HCT116 (cell line): ENCODE measurements at regions not wholly inside any gene's neighbourhood (a gene's known extent, or its start where the extent isn't known, plus 50 kb on each side); places are given as distances from the start of the nearest gene placed in this dataset.

ENCODE experiments used
- ATAC-seq: fragments of 200-7000 bp; cut with Tn5 transposase; 2 replicates; pipeline ENCODE4 v1.9.1; 2020; ENCODE audit warnings: mild to moderate bottlenecking, moderate library complexity
- BruUV-seq: library from RNA; stranded (reverse); fragments of 400-500 nt; replicated peaks from 2 replicates; lab custom pipeline; 2021; lab: Mats Ljungman, UMichigan
- CTCF ChIA-PET: fragments of 300-600 bp; sonication (Branson Sonifier 250); formaldehyde crosslinking; loops from one replicate; lab custom pipeline; 2021; ENCODE audit warnings: antibody characterized with exemption; lab: Charles Lee
- POLR2A ChIA-PET: fragments of 300-600, 350-600 bp; sonication (Branson Sonifier 250); formaldehyde crosslinking; loops from one replicate; lab custom pipeline; 2021; ENCODE audit warnings: antibody characterized with exemption; lab: Charles Lee
- RAD21 ChIA-PET, 2 experiments: fragments of 300-600 bp; sonication (Branson Sonifier 250); formaldehyde crosslinking; loops; one replicate each; lab custom pipeline; 2023; ENCODE audit warnings: low total read pairs in 2 of 2; ENCODE audit not compliant: uncharacterized antibody in 2 of 2, unreplicated experiment in 2 of 2, low non-redundant PET in 1 of 2; lab: Charles Lee
- DNase-seq: peaks from one replicate; pipeline ENCODE4 v3.0.0-alpha.2; 2010; ENCODE audit warnings: low read depth, low spot score
- H2AFZ ChIP-seq: fragments of 200-600 bp; shearing (Covaris generic), sonication (generic); 2 replicates; pipeline ENCODE4 v1.6.1; 2017; ENCODE audit warnings: low read depth, mixed run types, mixed read lengths, antibody characterized with exemption, low read length; ENCODE audit not compliant: poor library complexity, severe bottlenecking
- H3K27ac ChIP-seq: 2 replicates; pipeline ENCODE4 v1.5.1; 2012; ENCODE audit warnings: low read depth, low read length
- H3K27me3 ChIP-seq: fragments of 200-600 bp; sonication (generic); 2 replicates; pipeline ENCODE4 v1.6.1; 2016; ENCODE audit warnings: mixed run types, low read length, mixed read lengths; ENCODE audit not compliant: insufficient read depth
- H3K36me3 ChIP-seq, 2 experiments: fragments of 200-500 bp in 1 of 2; fragments of 200-600 bp in 1 of 2; sonication (Bioruptor generic) in 1 of 2; sonication (generic) in 1 of 2; 2 replicates each; pipeline versions ENCODE4 v1.5.1 to v1.6.1; 2014 to 2016; ENCODE audit warnings: low read length in 2 of 2, inconsistent platforms in 1 of 2, mixed read lengths in 1 of 2, mixed run types in 1 of 2; ENCODE audit not compliant: insufficient read depth in 2 of 2, control insufficient read depth in 1 of 2
- H3K4me1 ChIP-seq, 2 experiments: fragments of 200-600 bp in 1 of 2; sonication (generic) in 1 of 2; 2 replicates each; pipeline versions ENCODE4 v1.5.1 to v1.6.1; 2012 to 2017; ENCODE audit warnings: low read length in 2 of 2, inconsistent platforms in 1 of 2, mild to moderate bottlenecking in 1 of 2, mixed read lengths in 1 of 2, mixed run types in 1 of 2, moderate library complexity in 1 of 2; ENCODE audit not compliant: insufficient read depth in 2 of 2, control insufficient read depth in 1 of 2
- H3K4me2 ChIP-seq: fragments of 200-600 bp; sonication (generic); 2 replicates; pipeline ENCODE4 v1.6.1; 2017; ENCODE audit warnings: mixed run types, low read length, mixed read lengths
- H3K4me3 ChIP-seq, 2 experiments: fragments of 200-600 bp in 1 of 2; sonication (generic) in 1 of 2; replicated peaks in 1 of 2; 2 replicates each; pipeline ENCODE4 v1.5.1; 2011 to 2016; ENCODE audit warnings: low read length in 2 of 2, control low read depth in 1 of 2, low read depth in 1 of 2, mild to moderate bottlenecking in 1 of 2, mixed read lengths in 1 of 2, mixed run types in 1 of 2
- H3K79me2 ChIP-seq: fragments of 200-600 bp; sonication (generic); 2 replicates; pipeline ENCODE4 v1.6.1; 2017; ENCODE audit warnings: mild to moderate bottlenecking, mixed run types, low read length, moderate library complexity, mixed read lengths; ENCODE audit not compliant: insufficient read depth
- H3K9ac ChIP-seq: fragments of 200-600 bp; sonication (generic); 2 replicates; pipeline ENCODE4 v1.6.1; 2016; ENCODE audit warnings: low read length, mixed read lengths
- H3K9me2 ChIP-seq: fragments of 200-600 bp; sonication (generic), shearing (Covaris generic); 2 replicates; pipeline ENCODE4 v1.6.1; 2017; ENCODE audit warnings: mixed run types, mild to moderate bottlenecking, moderate library complexity; ENCODE audit not compliant: insufficient read depth
- H3K9me3 ChIP-seq, 2 experiments: fragments of 200-500 bp in 1 of 2; fragments of 200-600 bp in 1 of 2; sonication (Bioruptor generic) in 1 of 2; sonication (generic) in 1 of 2; 2 replicates each; pipeline ENCODE4 v1.6.1; 2014 to 2017; ENCODE audit warnings: low read length in 2 of 2, mixed read lengths in 2 of 2, inconsistent platforms in 1 of 2, low read depth in 1 of 2, mild to moderate bottlenecking in 1 of 2, mixed run types in 1 of 2, moderate library complexity in 1 of 2; ENCODE audit not compliant: control insufficient read depth in 1 of 2, insufficient read depth in 1 of 2
- H4K20me1 ChIP-seq: fragments of 200-600 bp; sonication (generic), shearing (Covaris generic); 2 replicates; pipeline ENCODE4 v1.6.1; 2017; ENCODE audit warnings: mixed run types, mild to moderate bottlenecking, moderate library complexity; ENCODE audit not compliant: insufficient read depth
- CBX3 ChIP-seq: IDR thresholded peaks from 2 replicates; pipeline ENCODE4 v1.6.1; 2012; ENCODE audit warnings: low read depth
- CEBPB ChIP-seq: IDR thresholded peaks from 2 replicates; pipeline ENCODE4 v1.6.1; 2012; ENCODE audit warnings: low read depth
- CTCF ChIP-seq, 3 experiments: fragments of 200-600 bp in 1 of 3; sonication (generic) in 1 of 3; IDR thresholded peaks in 2 of 3; conservative IDR thresholded peaks in 1 of 3; 2 replicates each; pipeline ENCODE4 v1.5.1; 2012 to 2017; ENCODE audit warnings: low read depth in 2 of 3, low read length in 2 of 3, antibody characterized with exemption in 1 of 3, borderline replicate concordance in 1 of 3, control low read depth in 1 of 3, mild to moderate bottlenecking in 1 of 3, mixed read lengths in 1 of 3, mixed run types in 1 of 3, moderate library complexity in 1 of 3; ENCODE audit not compliant: insufficient read depth in 1 of 3
- EGR1 ChIP-seq: IDR thresholded peaks from 2 replicates; pipeline ENCODE4 v1.6.1; 2012; ENCODE audit warnings: low read depth
- ELF1 ChIP-seq: IDR thresholded peaks from 2 replicates; pipeline ENCODE4 v1.6.1; 2012; ENCODE audit warnings: low read depth, borderline replicate concordance
- EZH2 ChIP-seq: fragments of 200-600 bp; sonication (generic); IDR thresholded peaks from 2 replicates; pipeline ENCODE4 v1.6.1; 2017; ENCODE audit warnings: antibody characterized with exemption, mixed run types
- EZH2phosphoT487 ChIP-seq: fragments of 200-600 bp; IDR thresholded peaks from 2 replicates; pipeline ENCODE4 v1.6.1; 2018; ENCODE audit warnings: antibody characterized with exemption, borderline replicate concordance
- FOSL1 ChIP-seq: IDR thresholded peaks from 2 replicates; pipeline ENCODE4 v1.6.1; 2012; ENCODE audit warnings: low read depth
- JUND ChIP-seq: IDR thresholded peaks from 2 replicates; pipeline ENCODE4 v1.6.1; 2012
- POLR2A ChIP-seq: IDR thresholded peaks from 2 replicates; pipeline ENCODE4 v1.7.0; 2011; ENCODE audit warnings: borderline replicate concordance; ENCODE audit not compliant: insufficient read depth, insufficient read length; ENCODE audit errors: extremely low read depth
- POLR2AphosphoS5 ChIP-seq: IDR thresholded peaks from 2 replicates; pipeline ENCODE4 v1.6.1; 2011; ENCODE audit warnings: mild to moderate bottlenecking, low read depth, low read length, moderate library complexity
- RAD21 ChIP-seq: IDR thresholded peaks from 2 replicates; pipeline ENCODE4 v1.6.1; 2012; ENCODE audit warnings: low read depth, mild to moderate bottlenecking
- REST ChIP-seq: IDR thresholded peaks from 2 replicates; pipeline ENCODE4 v1.6.1; 2012; ENCODE audit warnings: low read depth
- SIN3A ChIP-seq: IDR thresholded peaks from 2 replicates; pipeline ENCODE4 v1.6.1; 2012; ENCODE audit warnings: low read depth
- YY1 ChIP-seq: IDR thresholded peaks from 2 replicates; pipeline ENCODE4 v1.6.1; 2011; ENCODE audit warnings: low read length, low read depth, moderate library complexity, mild to moderate bottlenecking; ENCODE audit not compliant: insufficient replicate concordance; ENCODE audit errors: extremely low read depth
- ZNF274 ChIP-seq: fragments of 200-500 bp; sonication (Bioruptor generic); IDR thresholded peaks from 2 replicates; pipeline ENCODE4 v1.6.1; 2014; ENCODE audit warnings: mild to moderate bottlenecking, low read depth, low read length, inconsistent platforms
- intact Hi-C: fragments of 100-400 bp; cut with micrococcal nuclease; formaldehyde crosslinking; loops from 2 replicates; pipeline ENCODE4 v1.10.0; 2022
- TF ChIP-seq, protein P1 (sequence below): IDR thresholded peaks from 2 replicates; pipeline ENCODE4 v1.6.1; 2012
- TF ChIP-seq, protein P2 (sequence below): IDR thresholded peaks from 2 replicates; pipeline ENCODE4 v1.6.1; 2011; ENCODE audit warnings: mild to moderate bottlenecking, low read length, moderate library complexity; ENCODE audit not compliant: insufficient replicate concordance; ENCODE audit errors: extremely low read depth

DNA sequence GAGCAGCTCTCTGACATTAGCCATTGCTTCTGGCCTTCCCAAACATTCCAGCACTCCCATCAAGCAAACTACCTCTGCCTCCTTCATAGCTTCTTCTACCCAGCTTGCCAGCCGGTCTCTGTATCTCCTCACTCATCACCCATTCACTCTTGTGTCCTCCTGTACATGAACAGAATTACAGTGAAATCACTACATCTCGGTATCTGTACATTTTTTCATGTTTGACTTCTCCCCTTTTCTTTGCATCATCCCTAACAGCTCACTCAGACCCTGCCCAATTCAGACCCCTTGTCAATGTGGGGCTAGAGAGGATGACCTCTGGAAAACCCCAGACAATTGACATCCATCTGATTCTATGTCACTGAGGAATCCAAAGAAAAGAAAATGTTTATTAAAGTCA, 335.8 kb downstream of the TNS1 start (continued):
- no peak for TF ChIP-seq CTCF (IDR thresholded peaks at IDR 0.05 in 2 of 3, conservative IDR thresholded peaks at IDR 0.05 in 1 of 3; ENCODE audit: borderline replicate concordance in 1 of 3, insufficient read depth in 1 of 3, low read depth in 2 of 3, low read length in 2 of 3)
- TF ChIP-seq EGR1 = no peak
- TF ChIP-seq ZNF274 = no peak
- TF ChIP-seq EZH2phosphoT487 = no peak

DNA sequence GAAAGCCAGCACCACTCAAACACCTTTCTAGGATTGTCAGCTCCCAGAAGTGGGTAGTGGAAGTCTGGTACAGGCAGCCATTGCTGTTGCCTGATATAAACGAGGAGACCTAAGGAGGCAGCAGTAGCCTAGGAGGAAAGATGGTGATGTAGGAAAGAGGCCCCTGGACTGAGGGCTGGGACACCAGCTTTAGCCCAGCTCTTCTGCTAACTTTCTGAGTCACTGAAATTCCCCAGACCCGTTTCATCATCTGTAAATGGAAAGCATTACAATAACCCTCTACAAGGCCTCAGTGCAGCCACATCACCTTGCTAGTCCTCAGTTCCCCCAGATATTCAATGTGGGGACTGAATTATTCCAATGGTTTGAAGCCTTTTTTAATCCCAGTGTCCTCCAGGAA, 336.5 kb downstream of the TNS1 start:
- intact Hi-C loops = no loop called here
- Histone ChIP-seq H3K4me1 (no peaks in the 10 kb centered on the region), H3K27me3 (peaks cover 23% of the 10 kb centered on the region), H3K9me2 (no peaks in the 10 kb centered on the region), H3K4me2 (no peak overlapping the region), H2AFZ (no peak overlapping the region), H3K9ac (no peak overlapping the region), H4K20me1 (no peaks in the 10 kb centered on the region), H3K4me3 (no peak overlapping the region), H3K27ac (no peak overlapping the region), H3K36me3 (no peaks in the 10 kb centered on the region), H3K79me2 (no peaks in the 10 kb centered on the region), H3K9me3 (no peaks in the 10 kb centered on the region)
- ATAC-seq (no peak), DNase-seq (no peak)
- ChIA-PET POLR2A (no interaction called here), CTCF (interaction anchor here (0.9 kb wide), 1 partner anchor 14 kb away, joined by 3 read pairs; no protein-coding TSS in a partner anchor), RAD21 (no interaction called here)
- no TSS peak for BruUV-seq
- TF ChIP-seq POLR2AphosphoS5 = no peak
- TF ChIP-seq YY1 = no peak
- TF ChIP-seq CEBPB = no peak
- TF ChIP-seq SIN3A = no peak
- TF ChIP-seq CBX3 = no peak
- TF ChIP-seq EGR1 = no peak
- no peak for TF ChIP-seq EZH2phosphoT487
- TF ChIP-seq JUND = no peak
- no peak for TF ChIP-seq ZNF274
- no peak for TF ChIP-seq REST
- TF ChIP-seq, protein P1, sequence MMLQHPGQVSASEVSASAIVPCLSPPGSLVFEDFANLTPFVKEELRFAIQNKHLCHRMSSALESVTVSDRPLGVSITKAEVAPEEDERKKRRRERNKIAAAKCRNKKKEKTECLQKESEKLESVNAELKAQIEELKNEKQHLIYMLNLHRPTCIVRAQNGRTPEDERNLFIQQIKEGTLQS = no peak
- TF ChIP-seq EZH2 = no peak
- no peak for TF ChIP-seq RAD21
- no peak for TF ChIP-seq POLR2A
- TF ChIP-seq, protein P2, sequence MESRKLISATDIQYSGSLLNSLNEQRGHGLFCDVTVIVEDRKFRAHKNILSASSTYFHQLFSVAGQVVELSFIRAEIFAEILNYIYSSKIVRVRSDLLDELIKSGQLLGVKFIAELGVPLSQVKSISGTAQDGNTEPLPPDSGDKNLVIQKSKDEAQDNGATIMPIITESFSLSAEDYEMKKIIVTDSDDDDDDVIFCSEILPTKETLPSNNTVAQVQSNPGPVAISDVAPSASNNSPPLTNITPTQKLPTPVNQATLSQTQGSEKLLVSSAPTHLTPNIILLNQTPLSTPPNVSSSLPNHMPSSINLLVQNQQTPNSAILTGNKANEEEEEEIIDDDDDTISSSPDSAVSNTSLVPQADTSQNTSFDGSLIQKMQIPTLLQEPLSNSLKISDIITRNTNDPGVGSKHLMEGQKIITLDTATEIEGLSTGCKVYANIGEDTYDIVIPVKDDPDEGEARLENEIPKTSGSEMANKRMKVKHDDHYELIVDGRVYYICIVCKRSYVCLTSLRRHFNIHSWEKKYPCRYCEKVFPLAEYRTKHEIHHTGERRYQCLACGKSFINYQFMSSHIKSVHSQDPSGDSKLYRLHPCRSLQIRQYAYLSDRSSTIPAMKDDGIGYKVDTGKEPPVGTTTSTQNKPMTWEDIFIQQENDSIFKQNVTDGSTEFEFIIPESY = no peak
- no peak for TF ChIP-seq FOSL1
- no peak for TF ChIP-seq ELF1
